Hematopoietic multipotent progenitor cell treated with erythropoietin and hydrocortisone succinate and interleukin-3 and kit ligand, for 8 days (in vitro differentiated cells): ENCODE measurements at regions not wholly inside any gene's neighbourhood (a gene's known extent, or its start where the extent isn't known, plus 50 kb on each side); places are given as distances from the start of the nearest gene placed in this dataset.
A peak's percentile ranks its signal among the peaks of the same experiment; 100 is the strongest.

Source experiments
- DNase-seq: peaks from one replicate; pipeline ENCODE4 v3.0.0-alpha.2; 2015

- no peak for DNase-seq
Measured at GRCh38 chr3:135490219-135490915, 475.2 kb upstream of the PPP2R3A start.

- no peak for DNase-seq
Measured at GRCh38 chr3:135491491-135492205, 473.9 kb upstream of the PPP2R3A start.

DNA sequence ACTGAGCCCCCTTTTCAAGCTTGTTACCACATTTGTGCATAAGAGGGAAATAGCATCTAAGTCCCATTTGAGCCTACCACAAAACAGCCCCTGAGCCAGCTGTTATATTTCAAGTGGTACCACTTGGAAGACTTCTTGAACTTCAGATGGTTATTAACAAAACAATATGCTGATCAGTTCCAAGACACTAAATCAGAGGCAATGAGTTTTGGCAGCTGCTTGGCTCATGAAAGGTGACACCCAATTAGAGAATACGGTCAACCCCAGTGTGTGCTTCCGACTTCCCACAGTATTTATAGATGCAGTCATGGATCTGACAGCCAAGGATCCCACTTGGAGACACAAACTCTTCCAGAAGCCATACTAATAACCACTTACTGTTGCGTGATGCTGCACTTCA is 469.6 kb upstream of the PPP2R3A start:
- no peak for DNase-seq

DNA sequence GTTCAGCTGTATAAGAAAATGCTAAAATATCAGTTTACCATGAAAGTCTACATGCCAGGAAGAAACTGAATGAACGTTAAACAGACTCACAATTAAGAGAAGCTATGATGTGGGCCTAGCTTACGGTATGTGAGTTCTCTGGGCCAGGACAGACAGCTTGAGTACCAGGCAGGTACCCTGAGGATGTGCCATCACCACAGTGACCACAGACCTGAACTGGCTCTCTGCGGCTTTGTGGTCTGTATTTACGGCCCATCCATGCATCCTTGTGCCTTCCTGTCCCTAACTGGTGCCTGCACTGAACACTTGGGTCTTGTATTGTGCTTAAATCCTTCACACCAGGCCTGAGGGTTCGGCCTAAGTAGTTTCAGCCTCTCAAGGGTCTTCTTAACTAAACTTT is 467.5 kb upstream of the PPP2R3A start:
- no peak for DNase-seq

GRCh38 chr3:135499426-135499825 is 466.1 kb upstream of the PPP2R3A start:
- DNase-seq: no peak

GRCh38 chr3:135500034-135500433 is 465.5 kb upstream of the PPP2R3A start:
- no peak for DNase-seq

GRCh38 chr3:135503065-135503759 is 462.3 kb upstream of the PPP2R3A start:
- DNase-seq: no peak

DNA sequence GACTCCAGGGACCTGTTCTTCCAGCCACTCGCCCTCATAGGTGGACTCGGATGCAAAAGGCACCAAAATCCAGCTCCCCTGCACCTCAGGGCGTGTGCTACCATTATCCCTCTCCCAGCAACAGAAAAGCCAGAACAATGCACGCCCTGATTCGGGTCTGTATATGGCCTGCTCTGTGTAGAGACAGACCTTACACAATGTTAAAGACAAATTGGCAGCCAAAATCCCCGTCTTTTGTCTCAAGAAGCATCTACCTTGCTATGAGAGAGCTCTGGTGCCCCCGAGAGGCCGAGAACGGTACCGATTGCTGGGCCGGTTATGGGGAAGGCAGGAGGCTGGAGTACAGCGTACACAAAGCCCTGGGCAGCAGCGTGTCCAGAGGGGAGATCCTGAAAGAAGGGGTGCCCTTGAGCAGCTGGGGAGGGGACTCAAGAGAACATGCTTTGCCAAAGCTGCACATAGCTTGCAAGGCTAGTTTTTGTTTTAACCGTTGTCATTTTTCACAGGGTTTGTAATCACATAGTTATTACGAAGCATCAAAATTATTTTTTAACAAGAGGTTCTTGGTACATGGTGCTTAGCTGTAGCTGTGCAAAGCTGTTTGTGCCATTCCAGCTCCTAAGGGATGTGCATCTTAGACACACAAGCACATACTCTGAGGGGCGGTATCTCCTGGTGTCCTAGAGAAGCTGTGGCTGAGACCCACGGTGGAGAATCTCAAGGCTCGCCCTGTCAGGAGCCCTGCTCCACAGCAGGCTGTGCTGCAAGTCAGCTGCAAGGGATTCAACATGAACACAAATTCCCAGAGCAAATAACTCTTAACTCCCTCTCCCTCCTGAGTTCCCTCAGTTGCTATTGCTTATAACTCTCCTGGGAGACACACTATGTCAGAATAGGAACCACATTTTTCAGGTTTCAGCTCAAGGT is 461.5 kb upstream of the PPP2R3A start:
- DNase-seq: peak; percentile 51

GRCh38 chr3:135513106-135514059 is 452.1 kb upstream of the PPP2R3A start:
- peak; percentile 64 for DNase-seq

GRCh38 chr3:135514060-135514448 is 451.5 kb upstream of the PPP2R3A start:
- no peak for DNase-seq

- no peak for DNase-seq
Measured at GRCh38 chr3:135516143-135516542, 449.4 kb upstream of the PPP2R3A start.

- DNase-seq: no peak
Measured at GRCh38 chr3:135528413-135529015, 437.0 kb upstream of the PPP2R3A start.

DNA sequence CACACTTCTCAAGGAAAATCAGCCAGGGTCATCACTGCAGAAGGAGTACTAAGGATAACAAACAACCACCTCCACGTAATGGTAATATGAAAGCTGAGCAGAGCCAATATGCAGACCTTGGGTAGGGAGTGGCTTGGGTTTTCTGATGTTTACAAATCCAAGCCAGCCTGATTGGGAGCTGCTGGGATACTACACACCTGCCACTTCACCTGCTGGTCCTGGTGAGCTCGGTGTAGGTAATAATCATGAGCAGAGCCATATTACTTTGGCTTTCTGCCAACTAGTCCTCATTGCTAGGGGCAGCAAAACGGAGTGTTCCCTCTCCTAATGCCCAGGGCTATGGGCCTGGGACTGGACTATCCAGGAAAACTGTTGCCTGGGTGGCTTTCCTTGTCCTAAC is 433.5 kb upstream of the PPP2R3A start:
- no peak for DNase-seq

DNA sequence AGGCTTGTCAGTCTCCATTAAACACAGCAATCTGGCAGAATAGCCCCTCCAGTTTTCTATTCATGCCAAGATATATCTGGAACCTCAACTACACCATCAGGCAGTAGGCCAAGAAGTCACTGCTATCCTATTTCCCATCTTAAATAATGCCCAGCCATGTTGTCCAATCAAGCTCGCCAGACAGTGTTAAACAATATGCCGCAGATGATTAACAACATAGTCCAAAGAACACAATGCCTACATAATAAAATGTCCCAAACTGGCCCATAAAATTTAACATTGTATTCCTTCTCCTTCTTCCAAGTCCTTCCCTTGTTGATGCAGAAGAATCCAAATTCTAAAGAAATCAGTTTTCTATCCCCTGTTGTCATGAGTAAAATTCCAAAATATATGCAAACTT is 427.4 kb upstream of the PPP2R3A start:
- no peak for DNase-seq

- no peak for DNase-seq
Measured at GRCh38 chr3:135539351-135539750, 426.2 kb upstream of the PPP2R3A start.

GRCh38 chr3:135539854-135540253 is 425.7 kb upstream of the PPP2R3A start:
- no peak for DNase-seq

GRCh38 chr3:135549928-135550494 is 415.5 kb upstream of the PPP2R3A start:
- DNase-seq: no peak

- DNase-seq: no peak
Measured at GRCh38 chr3:135556174-135556573, 409.4 kb upstream of the PPP2R3A start.

- DNase-seq: no peak
Measured at GRCh38 chr3:135558150-135558783, 407.3 kb upstream of the PPP2R3A start.

GRCh38 chr3:135558906-135559305 is 406.6 kb upstream of the PPP2R3A start:
- no peak for DNase-seq
